Fibroblast of skin of back (primary cell): ENCODE measurements at regions not wholly inside any gene's neighbourhood (a gene's known extent, or its start where the extent isn't known, plus 50 kb on each side); places are given as distances from the start of the nearest gene placed in this dataset.
A peak's percentile ranks its signal among the peaks of the same experiment; 100 is the strongest.

Source experiments
- DNase-seq: peaks from one replicate; pipeline ENCODE4 v3.0.0-alpha.2; 2013

- DNase-seq: peak; percentile 38
Measured at GRCh38 chr1:170460414-170461155, 71.4 kb upstream of the GORAB start.

GRCh38 chr1:170461291-170461747 is 70.6 kb upstream of the GORAB start:
- peak; percentile 73 for DNase-seq

GRCh38 chr1:170461762-170462384 is 70.1 kb upstream of the GORAB start:
- DNase-seq: peak; percentile 71

GRCh38 chr1:170470121-170470520 is 61.8 kb upstream of the GORAB start:
- DNase-seq: no peak

GRCh38 chr1:170471398-170472053 is 60.4 kb upstream of the GORAB start:
- DNase-seq: peak; percentile 90

GRCh38 chr1:170481000-170481399 is 51.0 kb upstream of the GORAB start:
- DNase-seq: no peak
